K562 (cell line): ENCODE measurements at regions not wholly inside any gene's neighbourhood (a gene's known extent, or its start where the extent isn't known, plus 50 kb on each side); places are given as distances from the start of the nearest gene placed in this dataset.
A peak's percentile ranks its signal among the peaks of the same experiment; 100 is the strongest.

Experiments
- ATAC-seq: fragments of 200-7000 bp; cut with Tn5 transposase; 3 replicates; pipeline ENCODE4 v1.9.1; 2020; ENCODE audit warnings: moderate library complexity
- BruUV-seq: library from RNA; stranded (reverse); fragments of 400-500 nt; replicated peaks from 2 replicates; lab custom pipeline; 2021; lab: Mats Ljungman, UMichigan
- CTCF ChIA-PET: fragments of 300-600 bp; formaldehyde crosslinking; extraction: SDS; loops from one replicate; lab custom pipeline; 2021; ENCODE audit warnings: low intra/inter-chr PET ratio; lab: Yijun Ruan, JAX
- POLR2A ChIA-PET: fragments of 300-600, 350-650 bp; sonication (Branson Sonifier 250); formaldehyde crosslinking; extraction: SDS; loops from one replicate; lab custom pipeline; 2021; ENCODE audit warnings: antibody characterized with exemption, inconsistent platforms; lab: Yijun Ruan, JAX
- DNase-seq, 4 experiments: peaks; one replicate each; pipeline versions ENCODE4 v3.0.0 to v3.0.0-alpha.2; 2011 to 2018; ENCODE audit warnings: low spot score in 3 of 4, mixed read lengths in 3 of 4; ENCODE audit errors: extremely low read depth in 1 of 4
- FAIRE-seq: peaks from 2 replicates; lab custom pipeline; 2011; peaks lifted over from hg19 to GRCh38; lab: Jason Lieb, UNC
- H2AFZ ChIP-seq: 2 replicates; pipeline ENCODE4 v1.6.0; 2011; ENCODE audit warnings: low read depth, low read length, control low read depth, inconsistent platforms
- H3K27ac ChIP-seq: fragments of 200-600 bp; 3 replicates; pipeline ENCODE4 v1.8.0; 2011; ENCODE audit warnings: low read depth, mild to moderate bottlenecking, control low read depth, inconsistent platforms, low read length, moderate library complexity, mixed read lengths; ENCODE audit errors: extremely low read depth
- H3K27me3 ChIP-seq, 2 experiments: fragments of 300-600 bp in 1 of 2; 2 replicates in 1 of 2; 3 replicates in 1 of 2; pipeline versions ENCODE4 v1.6.0 to v1.8.0; 2011; ENCODE audit warnings: inconsistent platforms in 2 of 2, low read length in 2 of 2, mild to moderate bottlenecking in 1 of 2, mixed read lengths in 1 of 2, moderate library complexity in 1 of 2; ENCODE audit not compliant: control insufficient read depth in 2 of 2, insufficient read depth in 2 of 2
- H3K36me3 ChIP-seq: fragments of 300-600 bp; 3 replicates; pipeline ENCODE4 v1.8.0; 2011; ENCODE audit warnings: mild to moderate bottlenecking, low read length, inconsistent platforms; ENCODE audit not compliant: control insufficient read depth, insufficient read depth
- H3K4me1 ChIP-seq, 2 experiments: fragments of 200-600 bp in 1 of 2; replicated peaks in 1 of 2; 2 replicates in 1 of 2; 3 replicates in 1 of 2; pipeline versions ENCODE4 v1.5.1 to v1.8.0; 2011; ENCODE audit warnings: inconsistent platforms in 2 of 2, low read length in 2 of 2, mild to moderate bottlenecking in 1 of 2, mixed read lengths in 1 of 2, moderate library complexity in 1 of 2; ENCODE audit not compliant: control insufficient read depth in 2 of 2, insufficient read depth in 2 of 2
- H3K4me2 ChIP-seq: 2 replicates; pipeline ENCODE4 v1.6.1; 2011; ENCODE audit warnings: low read length, control low read depth, inconsistent platforms, mixed read lengths; ENCODE audit not compliant: insufficient read depth
- H3K4me3 ChIP-seq: fragments of 200-600 bp; sonication (generic), shearing (Covaris generic); 2 replicates; pipeline ENCODE4 v1.5.1; 2016; ENCODE audit warnings: control low read depth, inconsistent platforms
- H3K79me2 ChIP-seq: fragments of 200-600 bp; 3 replicates; pipeline ENCODE4 v1.8.0; 2011; ENCODE audit warnings: low read length, inconsistent platforms; ENCODE audit not compliant: control insufficient read depth, insufficient read depth
- H3K9ac ChIP-seq, 2 experiments: 2 replicates each; pipeline versions ENCODE4 v1.6.0 to v1.6.1; 2011; ENCODE audit warnings: low read depth in 2 of 2, low read length in 2 of 2, control low read depth in 1 of 2, inconsistent platforms in 1 of 2, mild to moderate bottlenecking in 1 of 2, mixed read lengths in 1 of 2; ENCODE audit not compliant: insufficient read depth in 1 of 2
- H3K9me1 ChIP-seq: one replicate; pipeline ENCODE4 v1.6.0; 2011; ENCODE audit warnings: inconsistent platforms, mild to moderate bottlenecking, low read length, moderate library complexity; ENCODE audit not compliant: control insufficient read depth, insufficient read depth
- H3K9me3 ChIP-seq: replicated peaks from 2 replicates; pipeline ENCODE4 v1.5.1; 2011; ENCODE audit warnings: low read depth, low read length, inconsistent platforms; ENCODE audit not compliant: control insufficient read depth, insufficient read depth
- H4K20me1 ChIP-seq: replicated peaks from 2 replicates; pipeline ENCODE4 v1.6.1; 2011; ENCODE audit warnings: low read length, inconsistent platforms, mixed read lengths; ENCODE audit not compliant: control insufficient read depth, insufficient read depth
- FUS ChIP-seq: fragments of 200-400 bp; formaldehyde crosslinking; optimal IDR thresholded peaks from 2 replicates; pipeline ENCODE3; 2017; ENCODE audit warnings: low read depth, low read length
- PPARD ChIP-seq: fragments of 250-450 bp; sonication (Bioruptor Pico); IDR thresholded peaks from 2 replicates; pipeline ENCODE4 v1.8.0; 2022; ENCODE audit warnings: inconsistent platforms, mild to moderate bottlenecking, moderate library complexity
- RBM25 ChIP-seq: fragments of 200-400 bp; formaldehyde crosslinking; IDR thresholded peaks from 2 replicates; pipeline ENCODE4 v1.6.1; 2018; ENCODE audit warnings: low read length, low read depth, moderate library complexity; ENCODE audit not compliant: severe bottlenecking
- USF2 ChIP-seq: sonication (generic); formaldehyde crosslinking; IDR thresholded peaks from 2 replicates; pipeline ENCODE4 v1.5.0; 2020; ENCODE audit warnings: missing genetic modification reagents
- ZBTB26 ChIP-seq: fragments of 450-650 bp; formaldehyde crosslinking; IDR thresholded peaks from 2 replicates; pipeline ENCODE4 v1.4.0; 2022; ENCODE audit warnings: missing genetic modification characterization
- ZFP36 ChIP-seq: fragments of 150-350 bp; IDR thresholded peaks from 2 replicates; pipeline ENCODE4 v1.6.1; 2018; ENCODE audit warnings: low read length, low read depth; ENCODE audit not compliant: partially characterized antibody
- WGBS: fragments of 100-300 bp; shearing (Covaris generic); methylation state at CpG from one replicate; pipeline ENCODE4 v1.1.6; 2016; ENCODE audit warnings: low coverage, mixed read lengths; ENCODE audit not compliant: insufficient coverage; ENCODE audit errors: missing lambda C conversion rate; 5-methylcytosine and 5-hydroxymethylcytosine counted together
- in situ Hi-C: fragments of 300-500 bp; cut with MboI; formaldehyde crosslinking; loops from 4 replicates; pipeline ENCODE4 v1.15.0; 2018; ENCODE audit warnings: inconsistent platforms, mixed read lengths
- intact Hi-C: fragments of 100-400 bp; cut with micrococcal nuclease; formaldehyde crosslinking; loops from 2 replicates; pipeline ENCODE4 v1.14.2; 2022

- ChIA-PET CTCF (no interaction called here), POLR2A (no interaction called here)
- H3K4me3 ChIP-seq = no peak overlapping the region
- H3K4me2 ChIP-seq = no peak overlapping the region
- FAIRE-seq = no peak
- no peak for DNase-seq
- H3K79me2 ChIP-seq = no peaks in the 10 kb centered on the region
- no peaks in the 10 kb centered on the region for H4K20me1 ChIP-seq
- H3K27ac ChIP-seq = no peak overlapping the region
- no peak overlapping the region for H2AFZ ChIP-seq
- no peak for TF ChIP-seq ZBTB26 (CRISPR knock-in tag)
- peak; percentile 78 for TF ChIP-seq ZFP36
- TF ChIP-seq FUS = no peak
- peak; percentile 94 for TF ChIP-seq RBM25
- TF ChIP-seq USF2 (CRISPR knock-in tag) = no peak
- TF ChIP-seq PPARD (CRISPR knock-in tag) = no peak
- intact Hi-C loops (no loop called here), in situ Hi-C loops (no loop called here)
- H3K36me3 ChIP-seq = no peaks in the 10 kb centered on the region
- no TSS peak for BruUV-seq
- peaks cover 10 to 12% of the 10 kb centered on the region in 2 experiments for H3K27me3 ChIP-seq
- no peak overlapping the region for H3K9ac ChIP-seq
- no peaks in the 10 kb centered on the region for H3K9me1 ChIP-seq
- no peaks in the 10 kb centered on the region for H3K9me3 ChIP-seq
- no peaks in the 10 kb centered on the region for H3K4me1 ChIP-seq
- 0% methylated on average over 5 of the region's 5 CpGs for WGBS
- ATAC-seq = no peak
Observed at GRCh38 chr2:173613386-173613785, 258.7 kb downstream of the CDCA7 start.
